GM23338 (cell line): ENCODE measurements at regions not wholly inside any gene's neighbourhood (a gene's known extent, or its start where the extent isn't known, plus 50 kb on each side); places are given as distances from the start of the nearest gene placed in this dataset.

Source experiments
- CREB1 ChIP-seq: fragments of 250-450 bp; sonication (Bioruptor Pico); IDR thresholded peaks from 2 replicates; pipeline ENCODE4 v1.5.0; 2020; ENCODE audit warnings: low read depth, mild to moderate bottlenecking, moderate library complexity
- CTCF ChIP-seq, 2 experiments: fragments of 200-600 bp in 1 of 2; sonication (generic) in 1 of 2; conservative IDR thresholded peaks; 2 replicates each; pipeline versions ENCODE4 v1.5.1 to v1.6.1; 2016 to 2017; ENCODE audit warnings: antibody characterized with exemption in 2 of 2, low read depth in 2 of 2, mild to moderate bottlenecking in 2 of 2, moderate library complexity in 1 of 2
- ETS1 ChIP-seq: IDR thresholded peaks from 2 replicates; pipeline ENCODE4 v1.6.1; 2016; ENCODE audit warnings: antibody characterized with exemption
- EZH2phosphoT487 ChIP-seq: fragments of 200-600 bp; sonication (generic); IDR thresholded peaks from one replicate; pipeline ENCODE4 v1.8.1; 2018; ENCODE audit warnings: antibody characterized with exemption; ENCODE audit not compliant: unreplicated experiment
- JUNB ChIP-seq: IDR thresholded peaks from one replicate; pipeline ENCODE4 v1.6.1; 2016; ENCODE audit warnings: antibody characterized with exemption; ENCODE audit not compliant: unreplicated experiment
- NANOG ChIP-seq: IDR thresholded peaks from 2 replicates; pipeline ENCODE4 v1.6.1; 2016; ENCODE audit warnings: antibody characterized with exemption, borderline replicate concordance
- POLR2AphosphoS5 ChIP-seq: IDR thresholded peaks from 2 replicates; pipeline ENCODE4 v1.6.1; 2016; ENCODE audit warnings: antibody characterized with exemption, low read depth
- REST ChIP-seq: IDR thresholded peaks from one replicate; pipeline ENCODE4 v1.6.1; 2018; ENCODE audit warnings: antibody characterized with exemption; ENCODE audit not compliant: unreplicated experiment
- ZNF114 ChIP-seq: fragments of 250-450 bp; sonication (Bioruptor Pico); IDR thresholded peaks from 2 replicates; pipeline ENCODE4 v1.5.0; 2020; ENCODE audit warnings: mild to moderate bottlenecking, moderate library complexity

- TF ChIP-seq POLR2AphosphoS5 (no peak), CTCF (conservative IDR thresholded peaks at IDR 0.05; ENCODE audit: low read depth in 2 of 2) (no peak), JUNB (no peak), EZH2phosphoT487 (no peak), CREB1 (CRISPR knock-in tag) (no peak), NANOG (no peak), ETS1 (no peak), REST (no peak), ZNF114 (CRISPR knock-in tag) (no peak)
Observed at GRCh38 chr12:87847147-87847546, 182.1 kb downstream of the C12orf50 start.
